Loucy (cell line): ENCODE measurements at regions not wholly inside any gene's neighbourhood (a gene's known extent, or its start where the extent isn't known, plus 50 kb on each side); places are given as distances from the start of the nearest gene placed in this dataset.

Experiments
- EZH2phosphoT487 ChIP-seq: fragments of 200-600 bp; IDR thresholded peaks from 2 replicates; pipeline ENCODE4 v1.6.1; 2018; ENCODE audit warnings: antibody characterized with exemption, mild to moderate bottlenecking, moderate library complexity, borderline replicate concordance
- TF ChIP-seq, protein P1 (sequence below): fragments of 200-600 bp; sonication (generic); conservative IDR thresholded peaks from 2 replicates; pipeline ENCODE4 v1.5.1; 2014; ENCODE audit warnings: mild to moderate bottlenecking, antibody characterized with exemption, low read length

DNA sequence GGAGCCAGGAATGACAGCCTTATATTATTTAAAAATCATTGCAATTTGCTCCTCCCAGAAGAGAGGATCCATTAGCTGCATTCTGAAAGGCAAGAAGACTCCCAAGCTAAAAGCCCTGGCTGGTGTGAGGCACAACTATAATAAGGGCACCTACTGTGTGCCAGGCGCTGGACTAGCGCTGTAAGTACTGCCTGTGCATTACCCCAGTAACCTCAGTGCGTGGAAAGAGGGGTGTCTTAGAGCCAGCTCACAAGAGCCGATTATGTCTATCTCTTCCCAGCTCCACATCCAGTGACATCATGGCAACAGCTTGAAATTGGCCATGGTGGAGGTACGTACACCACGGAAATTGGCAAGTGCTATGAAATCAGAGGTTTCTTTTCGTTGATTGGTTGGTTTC is 141.7 kb upstream of the IRF2BP2 start:
- TF ChIP-seq, protein P1, sequence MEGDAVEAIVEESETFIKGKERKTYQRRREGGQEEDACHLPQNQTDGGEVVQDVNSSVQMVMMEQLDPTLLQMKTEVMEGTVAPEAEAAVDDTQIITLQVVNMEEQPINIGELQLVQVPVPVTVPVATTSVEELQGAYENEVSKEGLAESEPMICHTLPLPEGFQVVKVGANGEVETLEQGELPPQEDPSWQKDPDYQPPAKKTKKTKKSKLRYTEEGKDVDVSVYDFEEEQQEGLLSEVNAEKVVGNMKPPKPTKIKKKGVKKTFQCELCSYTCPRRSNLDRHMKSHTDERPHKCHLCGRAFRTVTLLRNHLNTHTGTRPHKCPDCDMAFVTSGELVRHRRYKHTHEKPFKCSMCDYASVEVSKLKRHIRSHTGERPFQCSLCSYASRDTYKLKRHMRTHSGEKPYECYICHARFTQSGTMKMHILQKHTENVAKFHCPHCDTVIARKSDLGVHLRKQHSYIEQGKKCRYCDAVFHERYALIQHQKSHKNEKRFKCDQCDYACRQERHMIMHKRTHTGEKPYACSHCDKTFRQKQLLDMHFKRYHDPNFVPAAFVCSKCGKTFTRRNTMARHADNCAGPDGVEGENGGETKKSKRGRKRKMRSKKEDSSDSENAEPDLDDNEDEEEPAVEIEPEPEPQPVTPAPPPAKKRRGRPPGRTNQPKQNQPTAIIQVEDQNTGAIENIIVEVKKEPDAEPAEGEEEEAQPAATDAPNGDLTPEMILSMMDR, result no peak
- no peak for TF ChIP-seq EZH2phosphoT487
